Hepatocyte (in vitro differentiated cells): ENCODE measurements at regions not wholly inside any gene's neighbourhood (a gene's known extent, or its start where the extent isn't known, plus 50 kb on each side); places are given as distances from the start of the nearest gene placed in this dataset.

Experiments
- DNase-seq: peaks from one replicate; pipeline ENCODE4 v3.0.0-alpha.2; 2016; ENCODE audit warnings: low spot score
- H2AFZ ChIP-seq: fragments of 200-600 bp; sonication (generic); 2 replicates; pipeline ENCODE4 v1.6.0; 2016; ENCODE audit warnings: antibody characterized with exemption, mild to moderate bottlenecking
- H3K27ac ChIP-seq: fragments of 200-600 bp; sonication (generic); 2 replicates; pipeline ENCODE4 v1.5.1; 2016; ENCODE audit warnings: mild to moderate bottlenecking
- H3K27me3 ChIP-seq: fragments of 200-600 bp; sonication (generic); 2 replicates; pipeline ENCODE4 v1.6.1; 2016
- H3K36me3 ChIP-seq: fragments of 200-600 bp; sonication (generic); replicated peaks from 2 replicates; pipeline ENCODE4 v1.5.1; 2016; ENCODE audit warnings: low read depth; ENCODE audit not compliant: insufficient read depth
- H3K4me1 ChIP-seq: fragments of 200-600 bp; sonication (generic); 2 replicates; pipeline ENCODE4 v1.5.1; 2016; ENCODE audit warnings: mild to moderate bottlenecking, moderate library complexity; ENCODE audit not compliant: insufficient read depth
- H3K4me2 ChIP-seq: fragments of 200-600 bp; sonication (generic); 2 replicates; pipeline ENCODE4 v1.6.0; 2016
- H3K4me3 ChIP-seq: fragments of 200-600 bp; sonication (generic); 2 replicates; pipeline ENCODE4 v1.5.1; 2016; ENCODE audit warnings: mild to moderate bottlenecking
- H3K79me2 ChIP-seq: fragments of 200-600 bp; sonication (generic); 2 replicates; pipeline ENCODE4 v1.6.0; 2017; ENCODE audit warnings: mild to moderate bottlenecking
- H3K9me2 ChIP-seq: fragments of 200-600 bp; sonication (generic); replicated peaks from 2 replicates; pipeline ENCODE4 v1.6.0; 2017; ENCODE audit warnings: mild to moderate bottlenecking; ENCODE audit not compliant: insufficient read depth
- H3K9me3 ChIP-seq: fragments of 200-600 bp; sonication (generic); 2 replicates; pipeline ENCODE4 v1.5.1; 2016; ENCODE audit warnings: low read depth, mild to moderate bottlenecking
- H4K20me1 ChIP-seq: fragments of 200-600 bp; sonication (generic); 2 replicates; pipeline ENCODE4 v1.6.0; 2016; ENCODE audit warnings: mild to moderate bottlenecking; ENCODE audit not compliant: insufficient read depth, poor library complexity, severe bottlenecking
- EZH2 ChIP-seq: fragments of 200-600 bp; sonication (generic); IDR thresholded peaks from 2 replicates; pipeline ENCODE4 v1.6.1; 2016; ENCODE audit warnings: antibody characterized with exemption, mild to moderate bottlenecking, borderline replicate concordance
- EZH2phosphoT487 ChIP-seq: fragments of 200-600 bp; sonication (generic); IDR thresholded peaks from one replicate; pipeline ENCODE4 v1.6.1; 2018; ENCODE audit warnings: antibody characterized with exemption, mild to moderate bottlenecking, low read depth, moderate library complexity; ENCODE audit not compliant: unreplicated experiment, severe bottlenecking
- WGBS: methylation state at CpG from one replicate; pipeline ENCODE4 v1.1.6; 2016; ENCODE audit warnings: low lambda C conversion rate; ENCODE audit errors: missing lambda C conversion rate; 5-methylcytosine and 5-hydroxymethylcytosine counted together
- TF ChIP-seq, protein P1 (sequence below): fragments of 200-600 bp; sonication (generic); IDR thresholded peaks from 2 replicates; pipeline ENCODE4 v1.5.1; 2016; ENCODE audit warnings: antibody characterized with exemption, mild to moderate bottlenecking; ENCODE audit not compliant: poor library complexity

DNA sequence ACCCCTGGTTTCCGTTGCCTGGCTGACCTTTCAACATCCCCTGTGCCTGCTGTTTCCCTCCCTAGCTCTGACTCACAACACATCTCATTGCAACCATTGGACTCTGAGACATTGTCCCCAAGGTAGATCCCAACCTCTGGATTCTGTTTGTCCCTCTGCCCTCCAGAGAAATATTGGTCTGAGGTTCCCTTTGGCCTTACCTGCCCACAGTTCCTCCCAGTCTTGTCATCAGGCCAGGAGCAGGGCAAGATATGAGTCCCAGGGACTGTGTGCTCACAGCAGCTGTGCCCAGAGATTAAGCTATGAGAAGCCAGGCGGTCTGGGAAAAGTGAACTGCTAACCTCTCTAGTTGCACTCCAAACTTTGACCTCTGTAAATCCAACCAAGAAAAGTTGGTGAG is 168.2 kb upstream of the NR2F2 start:
- H3K4me2 ChIP-seq, result no peak overlapping the region
- no peaks in the 10 kb centered on the region for H3K9me3 ChIP-seq
- no peaks in the 10 kb centered on the region for H3K9me2 ChIP-seq
- no peak overlapping the region for H3K27ac ChIP-seq
- no peak overlapping the region for H2AFZ ChIP-seq
- H4K20me1 ChIP-seq, result no peaks in the 10 kb centered on the region
- no peak overlapping the region for H3K4me3 ChIP-seq
- no peak for TF ChIP-seq EZH2phosphoT487
- TF ChIP-seq, protein P1, sequence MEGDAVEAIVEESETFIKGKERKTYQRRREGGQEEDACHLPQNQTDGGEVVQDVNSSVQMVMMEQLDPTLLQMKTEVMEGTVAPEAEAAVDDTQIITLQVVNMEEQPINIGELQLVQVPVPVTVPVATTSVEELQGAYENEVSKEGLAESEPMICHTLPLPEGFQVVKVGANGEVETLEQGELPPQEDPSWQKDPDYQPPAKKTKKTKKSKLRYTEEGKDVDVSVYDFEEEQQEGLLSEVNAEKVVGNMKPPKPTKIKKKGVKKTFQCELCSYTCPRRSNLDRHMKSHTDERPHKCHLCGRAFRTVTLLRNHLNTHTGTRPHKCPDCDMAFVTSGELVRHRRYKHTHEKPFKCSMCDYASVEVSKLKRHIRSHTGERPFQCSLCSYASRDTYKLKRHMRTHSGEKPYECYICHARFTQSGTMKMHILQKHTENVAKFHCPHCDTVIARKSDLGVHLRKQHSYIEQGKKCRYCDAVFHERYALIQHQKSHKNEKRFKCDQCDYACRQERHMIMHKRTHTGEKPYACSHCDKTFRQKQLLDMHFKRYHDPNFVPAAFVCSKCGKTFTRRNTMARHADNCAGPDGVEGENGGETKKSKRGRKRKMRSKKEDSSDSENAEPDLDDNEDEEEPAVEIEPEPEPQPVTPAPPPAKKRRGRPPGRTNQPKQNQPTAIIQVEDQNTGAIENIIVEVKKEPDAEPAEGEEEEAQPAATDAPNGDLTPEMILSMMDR, result no peak
- TF ChIP-seq EZH2, result no peak
- DNase-seq, result peak; percentile 29
- H3K27me3 ChIP-seq, result no peaks in the 10 kb centered on the region
- H3K4me1 ChIP-seq, result peaks cover 15% of the 10 kb centered on the region
- WGBS, result 91% methylated on average over 2 of the region's 2 CpGs
- H3K79me2 ChIP-seq, result no peaks in the 10 kb centered on the region
- no peaks in the 10 kb centered on the region for H3K36me3 ChIP-seq

DNA sequence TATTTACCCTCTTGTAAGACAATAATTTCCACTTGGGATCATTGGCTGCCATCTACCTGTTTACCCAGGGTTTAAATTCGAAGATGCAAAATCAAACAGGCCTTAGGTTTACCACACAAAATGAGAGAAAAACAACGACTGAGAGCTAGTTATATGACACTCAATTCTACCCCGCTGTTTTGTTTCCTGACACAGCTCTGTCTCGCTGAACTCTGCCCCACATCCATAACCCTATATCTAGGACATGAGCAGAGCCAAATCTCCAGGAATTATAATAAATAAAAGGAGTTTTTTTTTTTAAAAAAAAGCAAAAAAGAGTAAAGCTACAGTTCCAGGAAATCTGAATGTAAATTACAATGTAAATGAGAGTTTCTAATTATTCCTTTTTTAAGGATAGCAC is 165.4 kb upstream of the NR2F2 start:
- Histone ChIP-seq H4K20me1 (no peaks in the 10 kb centered on the region), H3K9me3 (no peaks in the 10 kb centered on the region), H3K27ac (no peak overlapping the region), H3K36me3 (no peaks in the 10 kb centered on the region), H3K27me3 (no peaks in the 10 kb centered on the region), H2AFZ (no peak overlapping the region), H3K4me3 (no peak overlapping the region), H3K4me1 (peaks cover 15% of the 10 kb centered on the region), H3K79me2 (no peaks in the 10 kb centered on the region), H3K4me2 (no peak overlapping the region), H3K9me2 (no peaks in the 10 kb centered on the region)
- TF ChIP-seq EZH2 (no peak), EZH2phosphoT487 (no peak)
- TF ChIP-seq, protein P1, result no peak
- 70% methylated on average over 4 of the region's 4 CpGs for WGBS
- no peak for DNase-seq

DNA sequence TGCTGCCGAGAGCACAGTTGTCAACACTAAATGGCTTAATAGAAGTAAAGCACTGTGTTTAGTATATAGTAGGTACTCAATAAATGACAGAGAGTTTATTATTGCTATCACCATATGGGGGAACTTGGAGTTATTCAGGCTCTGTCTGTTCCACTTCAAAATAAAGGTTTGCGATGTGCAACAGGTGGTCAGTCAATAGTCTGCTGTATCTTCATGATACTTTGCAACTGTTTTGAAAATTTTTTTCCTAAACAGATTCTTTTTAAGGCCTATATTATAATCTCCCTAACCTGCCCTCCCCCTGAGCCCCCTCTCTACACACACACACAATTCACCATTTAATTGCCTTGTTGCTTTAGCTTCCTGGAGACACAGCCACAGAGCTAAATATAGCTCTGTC is 164.7 kb upstream of the NR2F2 start:
- H3K27me3 ChIP-seq, result no peaks in the 10 kb centered on the region
- no peaks in the 10 kb centered on the region for H3K9me2 ChIP-seq
- TF ChIP-seq EZH2, result no peak
- TF ChIP-seq, protein P1, result no peak
- no peak for TF ChIP-seq EZH2phosphoT487
- no peaks in the 10 kb centered on the region for H3K36me3 ChIP-seq
- H3K4me1 ChIP-seq, result peaks cover 15% of the 10 kb centered on the region
- no peaks in the 10 kb centered on the region for H3K9me3 ChIP-seq
- no peak overlapping the region for H2AFZ ChIP-seq
- H3K79me2 ChIP-seq, result no peaks in the 10 kb centered on the region
- no peak overlapping the region for H3K4me3 ChIP-seq
- no peak for DNase-seq
- H3K27ac ChIP-seq, result no peak overlapping the region
- 98% methylated on average over 2 of the region's 2 CpGs for WGBS
- no peaks in the 10 kb centered on the region for H4K20me1 ChIP-seq
- H3K4me2 ChIP-seq, result no peak overlapping the region
